GM18909 (cell line): ENCODE measurements at regions not wholly inside any gene's neighbourhood (a gene's known extent, or its start where the extent isn't known, plus 50 kb on each side); places are given as distances from the start of the nearest gene placed in this dataset.
A peak's percentile ranks its signal among the peaks of the same experiment; 100 is the strongest.

Source experiments
- ATAC-seq: cut with Tn5 transposase; IDR thresholded peaks from one replicate; pipeline ENCODE4 v1.9.1; 2021; ENCODE audit warnings: mild to moderate bottlenecking; ENCODE audit not compliant: unreplicated experiment, poor library complexity

DNA sequence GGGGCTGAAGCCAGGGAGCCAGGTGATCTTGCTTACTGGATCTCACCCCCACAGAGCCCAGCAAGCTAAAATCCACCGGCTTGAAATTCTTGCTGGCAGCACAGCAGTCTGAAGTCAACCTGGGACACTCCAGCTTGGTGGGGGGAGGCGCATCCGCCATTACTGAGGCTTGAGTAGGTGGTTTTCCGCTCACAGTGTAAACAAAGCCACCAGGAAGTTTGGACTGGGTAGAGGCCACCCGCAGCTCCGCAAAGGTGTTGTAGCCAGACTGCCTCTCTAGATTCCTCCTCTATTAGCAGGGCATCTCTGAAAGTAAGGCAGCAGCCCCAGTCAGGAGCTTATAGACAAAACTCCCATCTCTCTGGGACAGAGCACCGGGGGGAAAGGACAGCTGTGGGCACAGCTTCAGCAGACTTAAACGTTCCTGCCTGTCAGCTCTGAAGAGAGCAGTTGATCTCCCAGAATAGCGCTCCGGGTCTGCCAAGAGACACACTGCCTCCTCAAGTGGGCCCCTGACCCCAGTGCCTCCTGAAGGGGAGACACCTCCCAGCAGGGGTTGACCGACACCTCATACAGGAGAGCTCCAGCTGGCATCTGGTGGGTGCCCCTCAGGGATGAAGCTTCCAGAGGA, 206.3 kb upstream of the KHDRBS2 start:
- ATAC-seq, result no peak

DNA sequence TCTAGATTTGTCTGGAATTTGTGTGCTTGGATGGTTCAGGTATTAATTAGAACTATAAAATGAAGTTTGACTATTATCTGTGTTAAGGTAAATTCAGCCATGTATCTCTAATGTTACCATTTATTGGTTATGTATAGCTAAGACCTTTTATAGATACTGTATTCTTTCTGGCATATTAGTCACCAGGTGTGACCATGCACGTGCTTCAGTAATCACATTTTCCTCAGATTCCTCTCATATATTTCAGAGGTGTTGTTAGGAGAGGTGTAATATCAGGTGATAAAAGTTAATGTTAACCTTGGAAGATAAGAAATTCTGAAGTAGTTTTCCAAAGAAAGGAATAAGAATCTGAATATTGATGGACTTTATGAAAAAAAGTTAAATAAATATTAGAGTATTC, 194.5 kb upstream of the KHDRBS2 start:
- ATAC-seq, result no peak

DNA sequence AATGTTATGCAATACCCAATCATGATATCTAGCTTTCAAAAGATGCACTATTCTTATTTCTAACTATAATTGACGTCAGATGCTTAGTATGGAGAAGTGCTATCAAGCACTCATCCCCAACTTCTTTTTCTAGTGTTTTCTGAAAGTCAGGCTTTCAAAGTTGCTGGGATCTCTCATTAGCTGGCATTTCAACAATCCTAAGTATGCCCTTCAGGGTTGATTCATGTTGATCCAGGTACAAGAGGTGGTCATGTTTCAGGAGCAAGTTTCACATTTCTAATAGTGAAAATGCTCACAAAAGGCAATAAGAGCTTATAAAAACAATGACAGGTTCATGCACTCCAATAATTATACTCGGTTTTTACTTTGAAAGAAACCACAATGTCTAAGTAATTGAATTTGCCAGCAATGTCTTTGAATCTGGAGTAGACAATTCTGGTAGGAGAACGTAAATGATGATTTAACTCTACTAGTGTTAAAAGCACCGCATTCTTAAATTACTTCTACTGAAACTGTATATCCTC, 193.7 kb upstream of the KHDRBS2 start:
- no peak for ATAC-seq

DNA sequence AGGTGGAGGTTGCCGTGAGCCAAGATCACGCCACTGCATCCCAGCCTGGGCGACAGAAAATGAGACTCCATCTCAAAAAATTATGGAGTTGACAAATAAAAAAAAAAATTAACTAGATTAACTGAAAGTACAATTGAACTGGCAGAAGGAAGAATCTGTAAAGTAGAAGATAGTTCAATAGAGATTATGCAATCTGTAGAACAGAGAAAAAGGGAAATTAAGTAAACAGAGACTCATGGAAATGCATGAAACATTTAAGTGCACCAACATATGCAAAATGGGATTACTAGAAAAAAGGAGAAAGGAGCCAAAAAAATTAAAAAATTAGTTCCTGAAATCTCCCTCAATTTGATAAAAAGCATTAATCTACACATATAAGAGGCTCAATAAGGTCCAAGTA, 188.8 kb upstream of the KHDRBS2 start:
- no peak for ATAC-seq

DNA sequence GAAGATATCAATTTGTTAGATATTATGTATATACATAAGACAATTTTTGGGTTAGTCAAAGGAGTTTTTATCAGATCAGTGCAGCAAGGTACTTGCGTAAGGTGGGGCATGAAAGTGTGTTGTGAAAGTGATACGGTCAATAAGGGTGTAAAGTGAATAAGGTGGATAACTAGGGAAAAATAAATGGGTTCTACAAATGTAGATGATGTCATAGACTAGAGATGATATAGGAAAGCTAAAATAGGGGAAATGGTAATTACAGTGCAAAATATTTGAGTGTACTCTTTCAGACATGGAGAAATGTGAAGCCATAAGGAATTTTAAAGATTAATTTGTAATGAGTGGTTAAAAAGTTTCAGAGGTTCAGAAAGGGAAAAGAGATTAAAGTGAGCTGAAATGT, 180.6 kb upstream of the KHDRBS2 start:
- ATAC-seq, result no peak

DNA sequence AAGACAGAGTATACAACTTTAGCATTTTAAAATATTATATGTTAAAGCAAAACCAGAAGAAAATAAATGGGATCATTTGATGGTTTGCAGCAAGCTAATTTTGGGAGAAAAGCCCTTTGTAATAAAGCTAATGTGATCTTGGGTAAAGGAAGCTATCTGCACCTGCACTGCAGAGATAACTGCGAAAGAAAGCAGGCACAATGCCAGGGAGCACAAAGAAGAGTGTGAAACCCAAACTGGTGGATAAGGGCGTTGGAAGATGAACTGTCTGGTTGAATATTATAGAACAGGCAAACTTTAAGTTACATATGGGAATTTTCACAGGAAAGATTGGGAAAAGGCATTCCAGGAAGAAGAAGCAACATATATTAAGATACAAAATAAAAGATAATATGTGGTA, 179.2 kb upstream of the KHDRBS2 start:
- ATAC-seq, result no peak

DNA sequence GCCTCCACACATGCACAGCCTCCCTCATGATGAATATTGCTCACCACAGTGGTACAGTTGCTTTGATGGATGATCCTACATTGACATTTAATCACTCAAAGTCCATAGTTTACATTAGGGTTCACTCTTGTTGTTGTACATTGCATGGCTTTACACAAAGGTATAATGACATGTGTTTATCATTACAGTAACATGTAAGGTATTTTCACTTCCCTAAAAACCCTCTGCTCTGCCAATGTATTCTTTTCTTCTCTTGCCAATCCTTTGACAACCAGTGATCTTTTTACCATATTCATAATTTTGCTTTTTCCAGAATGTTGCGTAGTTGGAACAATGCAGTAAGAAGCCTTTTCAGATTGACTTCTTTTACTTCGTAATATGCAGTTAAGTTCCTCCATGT, 166.6 kb upstream of the KHDRBS2 start:
- no peak for ATAC-seq

DNA sequence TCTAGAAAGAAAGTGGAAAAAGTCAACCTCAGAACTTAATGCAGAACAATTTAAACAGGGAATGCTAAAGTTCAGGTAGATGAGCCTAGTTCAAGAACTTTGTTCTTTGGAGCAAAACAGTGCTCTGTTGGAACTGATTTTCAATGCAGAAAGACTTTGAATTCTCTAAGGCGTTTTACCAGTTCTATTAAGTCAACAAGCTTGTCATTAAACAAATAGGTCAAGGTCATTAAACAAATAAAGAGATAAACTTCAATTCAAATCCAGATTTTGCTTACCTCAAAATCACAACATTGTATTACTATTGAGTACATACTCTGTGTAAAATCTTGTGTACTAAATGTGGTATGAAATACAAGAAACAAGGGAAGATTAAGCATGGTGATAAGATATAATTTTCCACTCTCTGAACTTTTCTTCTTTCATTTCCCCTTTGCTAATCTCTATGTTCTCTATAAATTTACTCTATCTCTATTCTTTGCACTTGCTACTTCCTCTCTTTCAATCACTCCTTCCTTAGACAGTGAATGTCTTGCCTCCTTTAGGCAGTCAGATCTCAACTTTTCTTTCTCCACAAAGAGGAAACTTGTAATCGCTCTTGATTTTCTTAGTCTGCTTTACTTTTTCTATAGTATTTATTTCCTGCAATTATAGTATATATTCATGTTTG, 160.8 kb upstream of the KHDRBS2 start:
- no peak for ATAC-seq

DNA sequence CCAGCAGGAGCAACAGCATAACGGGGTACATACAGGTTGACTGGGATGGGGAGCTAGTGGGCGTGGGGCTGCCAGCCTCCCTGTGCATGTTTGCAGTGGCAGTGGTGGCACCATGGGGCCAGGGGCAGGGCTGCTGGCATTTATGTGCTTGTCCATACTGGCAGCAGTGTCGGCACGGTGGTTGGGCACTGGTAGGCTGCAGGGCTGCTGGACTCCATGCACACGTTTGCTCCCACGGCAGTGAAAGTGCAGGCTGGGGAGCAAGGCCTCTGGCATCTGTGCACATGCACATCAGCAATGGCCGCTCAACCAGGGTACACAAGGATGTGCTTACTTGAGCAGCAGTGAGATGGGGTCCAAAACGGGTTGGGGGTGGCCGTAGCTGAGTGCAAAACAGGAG, 159.5 kb upstream of the KHDRBS2 start:
- no peak for ATAC-seq

DNA sequence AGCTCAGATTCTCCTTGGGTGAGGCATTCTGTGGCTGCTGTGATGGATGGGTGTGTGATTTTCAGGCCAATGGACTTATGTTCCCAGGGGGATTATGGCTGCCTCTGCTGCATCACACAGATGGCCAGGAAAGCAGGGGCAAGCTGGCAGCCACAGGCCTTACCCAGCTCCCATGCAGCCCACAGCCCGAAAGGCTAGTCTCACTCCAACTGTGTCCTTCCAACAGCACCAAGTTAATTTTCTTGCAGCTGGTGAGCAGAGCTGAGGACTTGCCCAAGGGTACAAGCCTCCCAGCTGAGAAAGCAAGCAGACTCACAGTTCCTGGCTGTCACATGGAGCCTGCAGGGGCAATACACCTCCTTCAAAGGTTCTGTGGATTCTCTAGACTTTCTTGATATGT, 155.2 kb upstream of the KHDRBS2 start:
- no peak for ATAC-seq

DNA sequence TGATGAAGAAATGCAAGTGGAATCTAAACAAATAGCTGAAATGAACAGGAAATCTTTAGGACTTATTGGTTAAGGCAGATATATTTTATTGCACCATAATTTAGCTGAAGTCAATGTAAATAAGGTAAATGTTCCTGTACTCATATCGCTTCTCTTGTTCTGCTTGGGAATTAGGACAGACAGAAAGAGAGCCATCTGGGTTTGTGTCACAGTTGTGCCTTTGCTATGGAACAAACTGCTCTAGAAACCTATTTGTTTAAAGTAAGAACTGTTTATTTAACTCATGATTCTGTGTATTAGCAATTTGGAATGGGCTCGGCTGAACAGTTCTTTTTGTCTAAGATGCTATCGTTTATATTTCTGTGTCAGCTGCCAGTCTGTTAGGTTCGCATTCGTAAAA, 143.8 kb upstream of the KHDRBS2 start:
- ATAC-seq, result no peak

DNA sequence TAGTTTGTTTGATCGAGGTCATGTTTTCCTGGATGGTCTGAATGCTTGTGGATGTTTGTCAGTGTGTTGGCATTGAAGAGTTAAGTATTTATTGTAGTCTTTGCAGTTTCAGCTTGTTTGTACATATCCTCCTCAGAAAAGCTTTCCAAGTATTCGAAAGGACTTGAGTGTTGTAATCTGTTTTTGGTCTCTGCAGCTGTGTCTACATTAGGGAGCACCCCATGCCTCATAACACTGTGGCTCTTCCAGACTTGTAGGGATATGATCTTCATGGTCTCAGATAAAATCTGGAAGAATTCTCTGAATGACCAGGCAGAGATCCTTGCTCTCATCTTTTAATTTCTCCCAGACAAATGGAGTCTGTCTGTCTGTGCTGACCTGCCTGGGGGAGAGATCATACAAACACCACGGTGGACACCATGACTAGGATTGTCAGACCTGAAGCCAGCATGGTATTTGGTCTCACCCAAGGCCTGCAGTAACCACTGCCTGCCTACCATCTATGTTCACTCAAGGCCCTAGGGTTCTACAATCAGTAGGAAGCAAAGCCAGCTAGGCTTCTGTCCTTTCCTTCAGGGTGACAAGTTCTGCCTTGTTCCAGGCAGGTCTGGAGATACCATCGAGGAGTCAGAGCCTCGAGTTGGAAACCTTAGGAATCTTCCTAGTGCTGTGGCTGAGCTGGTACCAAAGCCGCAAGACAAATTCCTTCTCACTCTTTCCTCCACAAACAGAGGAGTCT, 114.7 kb upstream of the KHDRBS2 start:
- no peak for ATAC-seq

DNA sequence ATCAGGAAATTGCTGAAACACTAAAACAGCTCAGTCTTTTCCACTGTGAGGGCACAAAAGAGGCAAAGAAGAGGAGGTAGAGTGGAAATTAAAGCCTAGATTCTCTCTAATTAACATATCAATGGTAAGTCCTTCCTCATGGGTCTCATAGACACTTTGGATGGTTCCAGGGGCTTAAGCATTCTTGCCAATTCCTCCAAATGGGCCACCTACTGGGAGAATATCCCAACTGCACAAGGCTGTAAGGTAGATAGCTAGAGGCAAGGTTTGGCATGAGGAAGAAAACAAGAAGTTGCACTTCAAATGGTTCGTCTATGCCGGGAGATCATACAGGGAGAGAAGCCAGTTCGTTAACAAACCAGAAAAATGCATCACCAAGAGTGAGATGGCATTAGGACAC, 107.6 kb upstream of the KHDRBS2 start:
- no peak for ATAC-seq

DNA sequence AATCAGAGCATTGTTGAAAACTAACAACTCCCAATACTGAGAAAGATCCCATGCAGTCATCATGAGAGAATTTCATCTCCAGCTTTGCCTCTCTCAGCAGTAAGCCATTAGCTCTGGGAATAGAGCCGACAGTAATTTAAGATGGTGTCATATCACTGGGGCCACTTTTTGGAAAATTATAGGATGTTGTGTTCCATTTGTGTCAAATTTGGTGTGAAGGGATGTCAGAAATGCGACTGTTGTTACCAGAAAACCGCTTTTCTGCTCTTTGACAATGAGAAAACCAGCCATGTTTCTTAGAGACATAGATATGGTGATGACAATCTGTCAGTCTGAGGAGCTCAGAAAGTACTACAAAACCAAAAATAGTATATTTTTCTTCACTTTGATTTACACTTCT, 106.3 kb upstream of the KHDRBS2 start:
- no peak for ATAC-seq

DNA sequence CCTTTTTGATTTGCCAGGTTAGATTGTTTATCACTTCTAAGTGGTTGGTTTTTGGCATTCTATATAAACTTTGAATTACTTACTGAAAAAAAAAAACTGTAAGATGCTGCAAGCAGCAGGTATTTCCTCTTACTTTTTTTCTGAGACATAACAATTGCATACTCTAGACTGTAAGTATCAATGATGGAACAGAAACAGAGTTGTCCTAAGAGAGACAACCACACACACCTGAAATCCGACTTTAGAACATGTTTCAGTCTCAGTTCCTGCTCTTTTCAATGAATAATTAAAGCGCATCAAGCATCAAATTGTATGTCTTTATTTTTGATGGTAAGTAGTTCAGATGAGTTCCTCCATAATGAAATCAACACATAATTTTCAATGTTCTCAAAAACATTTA, 105.3 kb upstream of the KHDRBS2 start:
- no peak for ATAC-seq

DNA sequence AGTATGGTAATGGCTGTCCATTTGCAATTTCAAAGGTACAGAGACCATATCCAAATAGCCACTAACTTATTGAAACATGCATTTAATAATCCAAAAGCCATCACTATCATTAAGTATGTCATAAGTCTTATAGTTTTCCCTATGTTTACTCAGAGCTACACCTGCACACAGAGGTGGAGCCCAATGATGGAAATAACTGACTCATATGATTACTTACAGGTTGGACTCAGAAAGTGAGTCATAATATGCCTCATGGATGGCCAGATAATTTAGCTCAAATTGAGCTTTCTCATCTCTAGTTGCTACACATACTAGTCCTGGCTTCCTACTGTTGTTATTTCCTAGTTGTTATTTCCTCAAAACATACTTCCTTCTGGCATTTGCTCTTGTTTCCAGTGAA, 104.4 kb upstream of the KHDRBS2 start:
- ATAC-seq, result no peak

DNA sequence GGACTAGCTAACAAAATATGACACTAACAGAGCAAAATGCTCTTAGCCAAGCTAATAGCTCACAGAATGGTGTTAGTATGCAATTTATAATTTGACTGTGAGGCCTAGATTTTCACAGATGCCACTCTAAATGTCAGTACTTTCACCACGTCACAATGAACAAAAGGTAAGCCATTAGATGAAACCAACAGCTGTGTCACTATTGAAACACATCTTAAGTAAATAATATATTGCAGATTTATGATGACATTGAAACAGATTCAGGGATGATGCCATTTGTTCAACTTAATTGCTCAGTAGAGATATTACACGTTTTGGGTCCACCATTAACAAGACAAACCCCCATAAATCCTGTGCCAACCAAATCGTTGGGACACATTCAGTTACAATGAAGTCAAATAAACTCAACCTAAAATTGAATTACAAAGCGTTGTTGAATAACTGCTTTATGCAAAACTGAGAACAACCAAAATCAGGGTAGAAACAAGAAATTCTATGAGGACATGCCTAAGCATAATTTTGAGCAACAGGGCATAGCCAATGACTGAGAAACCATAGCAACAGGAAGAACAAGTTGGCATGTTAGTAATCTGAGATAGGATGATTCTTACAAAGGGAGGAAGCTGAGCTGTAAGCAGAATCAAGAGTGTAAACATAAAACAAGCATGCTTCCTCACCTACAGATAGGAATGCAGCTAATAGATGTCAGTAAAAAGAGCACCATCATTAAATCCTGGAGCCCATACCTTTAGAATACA, 85.6 kb upstream of the KHDRBS2 start:
- no peak for ATAC-seq

DNA sequence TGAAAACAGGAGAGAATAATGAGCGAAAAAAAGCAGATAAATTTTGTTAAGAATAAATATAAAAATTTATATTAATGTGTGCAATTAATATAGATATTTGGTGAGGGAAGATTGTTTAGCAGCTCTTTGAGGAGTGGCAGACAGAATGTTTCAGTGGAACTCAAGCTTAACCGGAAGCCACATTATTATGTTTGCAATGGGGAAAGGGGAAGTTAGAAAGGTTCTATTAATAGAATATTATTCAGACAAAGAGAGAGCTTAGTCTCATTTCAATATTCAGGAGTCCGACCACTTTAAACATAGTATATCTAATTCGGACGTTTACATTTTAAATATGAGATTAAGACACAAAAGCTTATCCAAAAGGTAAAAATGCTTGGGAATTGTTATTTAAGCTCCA, 81.6 kb upstream of the KHDRBS2 start:
- ATAC-seq, result peak; percentile 100

DNA sequence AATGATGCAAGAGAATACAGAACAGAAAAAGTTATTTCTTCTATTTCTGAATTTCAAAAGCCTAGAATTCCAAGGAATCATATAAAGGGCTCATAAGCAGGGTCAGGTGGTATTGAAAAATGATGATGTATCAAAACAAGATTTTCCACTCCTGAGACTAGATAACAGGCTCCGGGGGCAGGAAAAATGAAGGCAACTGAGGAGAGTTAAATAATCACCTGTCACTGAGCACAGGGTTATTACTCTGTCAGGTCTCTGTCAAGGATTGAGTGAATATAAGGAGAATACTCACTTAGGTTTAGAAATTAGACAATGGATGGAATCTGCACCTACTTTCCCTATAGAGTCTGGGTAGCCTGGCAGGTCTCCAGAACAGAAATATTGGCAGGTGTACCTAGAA, 76.1 kb upstream of the KHDRBS2 start:
- ATAC-seq, result no peak

DNA sequence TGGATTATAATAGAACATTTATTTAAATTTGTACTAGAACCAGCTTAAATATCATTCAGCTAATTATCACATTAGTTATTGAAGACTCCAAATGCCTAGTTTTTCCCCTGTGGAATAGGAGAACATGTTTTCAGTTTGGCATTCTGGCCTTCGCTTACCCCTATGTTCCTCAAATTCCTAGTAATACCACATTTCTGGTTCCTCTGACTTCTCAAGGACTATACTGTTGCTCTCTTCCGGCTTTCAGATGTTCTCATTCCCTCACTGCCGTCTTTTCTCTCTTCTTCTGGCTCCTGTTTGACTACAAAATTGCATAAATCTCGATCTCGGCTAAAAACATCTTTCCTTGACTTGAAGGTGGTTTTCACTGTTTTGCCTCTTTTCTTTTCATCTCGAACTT, 71.8 kb upstream of the KHDRBS2 start:
- no peak for ATAC-seq

DNA sequence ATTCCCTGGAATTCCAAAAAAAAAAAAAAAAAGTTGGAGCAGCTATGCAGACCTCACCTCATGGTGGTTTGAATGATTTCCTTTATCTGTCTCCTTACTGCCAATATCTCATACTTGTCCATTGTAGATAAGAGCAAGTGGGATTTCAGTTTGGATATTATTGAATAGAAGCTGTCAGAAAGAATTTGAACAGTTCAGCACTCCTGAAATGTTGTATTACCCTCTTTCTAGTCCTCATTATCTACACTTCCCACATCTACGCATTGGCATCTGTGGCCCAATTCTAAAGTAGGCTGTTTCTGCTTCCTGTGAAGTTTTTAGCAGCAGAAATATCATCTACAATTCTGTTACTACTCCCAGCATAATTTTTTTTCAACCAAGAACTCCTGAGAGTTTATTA, 68.2 kb upstream of the KHDRBS2 start:
- no peak for ATAC-seq
